Cardiac muscle cell (in vitro differentiated cells and primary cell): ENCODE measurements at regions not wholly inside any gene's neighbourhood (a gene's known extent, or its start where the extent isn't known, plus 50 kb on each side); places are given as distances from the start of the nearest gene placed in this dataset.

ENCODE experiments used
- DNase-seq, 2 donors: peaks; one replicate each; pipeline versions ENCODE4 v3.0.0 to v3.0.0-alpha.2; 2010 to 2017; ENCODE audit warnings: low read depth in 1 of 2, low spot score in 1 of 2
- H3K27ac ChIP-seq: fragments of 200-600 bp; sonication (generic); 2 replicates; pipeline ENCODE4 v1.5.1; 2016
- H3K27me3 ChIP-seq: fragments of 200-600 bp; sonication (generic); 2 replicates; pipeline ENCODE4 v1.6.0; 2016; ENCODE audit warnings: control low read depth
- H3K36me3 ChIP-seq: fragments of 200-600 bp; sonication (generic); 2 replicates; pipeline ENCODE4 v1.5.1; 2016; ENCODE audit warnings: control low read depth
- H3K4me1 ChIP-seq: fragments of 200-600 bp; sonication (generic); 2 replicates; pipeline ENCODE4 v1.8.1; 2017; ENCODE audit warnings: low read depth, mild to moderate bottlenecking, mixed run types
- H3K4me3 ChIP-seq: fragments of 200-600 bp; sonication (generic); 2 replicates; pipeline ENCODE4 v1.5.1; 2016; ENCODE audit warnings: mild to moderate bottlenecking
- H3K9me3 ChIP-seq: fragments of 200-600 bp; sonication (generic); 2 replicates; pipeline ENCODE4 v1.5.1; 2017; ENCODE audit warnings: low read depth, mild to moderate bottlenecking, control low read depth
- CTCF ChIP-seq: IDR thresholded peaks from 2 replicates; pipeline ENCODE4 v1.5.1; 2012; ENCODE audit warnings: low read depth, mild to moderate bottlenecking, low read length

GRCh38 chr2:223369889-223370288 is 232.3 kb downstream of the SCG2 start:
- Histone ChIP-seq H3K4me1 (no peaks in the 10 kb centered on the region), H3K27ac (no peak overlapping the region), H3K27me3 (no peaks in the 10 kb centered on the region), H3K4me3 (no peak overlapping the region), H3K9me3 (no peaks in the 10 kb centered on the region), H3K36me3 (no peaks in the 10 kb centered on the region)
- DNase-seq = no peak
- no peak for TF ChIP-seq CTCF

GRCh38 chr2:223383315-223383714 is 218.8 kb downstream of the SCG2 start:
- no peak overlapping the region for H3K27ac ChIP-seq
- no peaks in the 10 kb centered on the region for H3K4me1 ChIP-seq
- H3K9me3 ChIP-seq = no peaks in the 10 kb centered on the region
- H3K36me3 ChIP-seq = no peaks in the 10 kb centered on the region
- no peak for TF ChIP-seq CTCF
- H3K27me3 ChIP-seq = no peaks in the 10 kb centered on the region
- peak in 1 of 2 donors; percentile 35 for DNase-seq
- H3K4me3 ChIP-seq = no peak overlapping the region

- no peaks in the 10 kb centered on the region for H3K27me3 ChIP-seq
- TF ChIP-seq CTCF = no peak
- DNase-seq = no peak
Observed at GRCh38 chr2:223386189-223386588, 216.0 kb downstream of the SCG2 start.

GRCh38 chr2:223386984-223387383 is 215.2 kb downstream of the SCG2 start:
- Histone ChIP-seq H3K9me3 (no peaks in the 10 kb centered on the region), H3K36me3 (no peaks in the 10 kb centered on the region), H3K27me3 (no peaks in the 10 kb centered on the region), H3K4me1 (no peaks in the 10 kb centered on the region), H3K27ac (no peak overlapping the region), H3K4me3 (no peak overlapping the region)
- no peak for DNase-seq
- TF ChIP-seq CTCF = no peak

More at GRCh38 chr2:223386189-223386588, 216.0 kb downstream of the SCG2 start:
- H3K4me3 ChIP-seq = no peak overlapping the region
- H3K27ac ChIP-seq = no peak overlapping the region
- H3K9me3 ChIP-seq = no peaks in the 10 kb centered on the region
- no peaks in the 10 kb centered on the region for H3K36me3 ChIP-seq
- no peaks in the 10 kb centered on the region for H3K4me1 ChIP-seq

GRCh38 chr2:223389624-223390023 is 212.5 kb downstream of the SCG2 start:
- no peaks in the 10 kb centered on the region for H3K4me1 ChIP-seq
- no peak for TF ChIP-seq CTCF
- no peak for DNase-seq

GRCh38 chr2:223396993-223397392 is 205.2 kb downstream of the SCG2 start:
- no peaks in the 10 kb centered on the region for H3K36me3 ChIP-seq
- peak in 1 of 2 donors; percentile 12 for DNase-seq
- no peak for TF ChIP-seq CTCF
- H3K27me3 ChIP-seq = no peaks in the 10 kb centered on the region
- no peak overlapping the region for H3K4me3 ChIP-seq
- H3K4me1 ChIP-seq = no peaks in the 10 kb centered on the region
- no peak overlapping the region for H3K27ac ChIP-seq
- no peaks in the 10 kb centered on the region for H3K9me3 ChIP-seq

More at GRCh38 chr2:223389624-223390023, 212.5 kb downstream of the SCG2 start:
- H3K36me3 ChIP-seq = no peaks in the 10 kb centered on the region
- H3K27me3 ChIP-seq = no peaks in the 10 kb centered on the region
- H3K4me3 ChIP-seq = no peak overlapping the region
- H3K9me3 ChIP-seq = no peaks in the 10 kb centered on the region
- no peak overlapping the region for H3K27ac ChIP-seq
